SK-N-MC (cell line): ENCODE measurements at regions not wholly inside any gene's neighbourhood (a gene's known extent, or its start where the extent isn't known, plus 50 kb on each side); places are given as distances from the start of the nearest gene placed in this dataset.

Source experiments
- EZH2 ChIP-seq: fragments of 200-600 bp; sonication (generic); IDR thresholded peaks from one replicate; pipeline ENCODE4 v1.6.1; 2017; ENCODE audit warnings: antibody characterized with exemption
- POLR2AphosphoS5 ChIP-seq: IDR thresholded peaks from 2 replicates; pipeline ENCODE4 v1.6.1; 2012; ENCODE audit warnings: mild to moderate bottlenecking, low read depth, low read length, borderline replicate concordance

GRCh38 chr4:38535717-38536116 is 128.3 kb upstream of the KLF3 start:
- TF ChIP-seq EZH2: no peak
- no peak for TF ChIP-seq POLR2AphosphoS5
